H9 (cell line): ENCODE measurements at regions not wholly inside any gene's neighbourhood (a gene's known extent, or its start where the extent isn't known, plus 50 kb on each side); places are given as distances from the start of the nearest gene placed in this dataset.

Source experiments
- DNase-seq: peaks from one replicate; pipeline ENCODE4 v3.0.0-alpha.2; 2017
- H2AFZ ChIP-seq: one replicate; pipeline ENCODE4 v1.6.1; 2013; ENCODE audit warnings: mild to moderate bottlenecking, low read length, control low read depth, moderate library complexity
- H2AK5ac ChIP-seq: 2 replicates; pipeline ENCODE4 v1.6.1; 2013; ENCODE audit warnings: low read length, control low read depth, mixed read lengths; ENCODE audit not compliant: insufficient read length
- H2BK120ac ChIP-seq: one replicate; pipeline ENCODE4 v1.6.1; 2013; ENCODE audit warnings: low read depth, mild to moderate bottlenecking, low read length, control low read depth, inconsistent platforms; ENCODE audit not compliant: poor library complexity, severe bottlenecking
- H2BK12ac ChIP-seq: 2 replicates; pipeline ENCODE4 v1.6.1; 2013; ENCODE audit warnings: low read length, control low read depth, mixed read lengths, low read depth; ENCODE audit not compliant: insufficient read length
- H2BK15ac ChIP-seq: 2 replicates; pipeline ENCODE4 v1.6.1; 2013; ENCODE audit warnings: low read depth, low read length, control low read depth
- H2BK20ac ChIP-seq: one replicate; pipeline ENCODE4 v1.6.1; 2013; ENCODE audit warnings: low read depth, mild to moderate bottlenecking, low read length, control low read depth, inconsistent platforms; ENCODE audit not compliant: poor library complexity, severe bottlenecking
- H2BK5ac ChIP-seq: 2 replicates; pipeline ENCODE4 v1.6.1; 2013; ENCODE audit warnings: low read length, control low read depth, mixed read lengths; ENCODE audit not compliant: insufficient read length
- H3K14ac ChIP-seq: 2 replicates; pipeline ENCODE4 v1.6.1; 2013; ENCODE audit warnings: low read length, control low read depth; ENCODE audit not compliant: insufficient read depth
- H3K18ac ChIP-seq: 2 replicates; pipeline ENCODE4 v1.6.1; 2013; ENCODE audit warnings: low read depth, mild to moderate bottlenecking, mixed read lengths, low read length, control low read depth; ENCODE audit not compliant: insufficient read length
- H3K23ac ChIP-seq: 2 replicates; pipeline ENCODE4 v1.6.1; 2013; ENCODE audit warnings: low read length, control low read depth, mixed read lengths, low read depth; ENCODE audit not compliant: insufficient read length
- H3K23me2 ChIP-seq: 2 replicates; pipeline ENCODE4 v1.6.1; 2013; ENCODE audit warnings: low read depth, mild to moderate bottlenecking, mixed read lengths, low read length, control low read depth; ENCODE audit not compliant: insufficient read length, poor library complexity, severe bottlenecking
- H3K27ac ChIP-seq: 2 replicates; pipeline ENCODE4 v1.5.1; 2013; ENCODE audit warnings: low read length, control low read depth, mixed read lengths, low read depth; ENCODE audit not compliant: insufficient read length
- H3K27me3 ChIP-seq: 2 replicates; pipeline ENCODE4 v1.6.1; 2013; ENCODE audit warnings: low read length, control low read depth, inconsistent platforms; ENCODE audit not compliant: insufficient read depth
- H3K4ac ChIP-seq: 2 replicates; pipeline ENCODE4 v1.6.1; 2013; ENCODE audit warnings: low read depth, mild to moderate bottlenecking, control low read depth, inconsistent platforms, low read length, moderate library complexity
- H3K4me1 ChIP-seq: 2 replicates; pipeline ENCODE4 v1.6.1; 2013; ENCODE audit warnings: low read length, control low read depth, inconsistent platforms; ENCODE audit not compliant: insufficient read depth
- H3K4me2 ChIP-seq: 2 replicates; pipeline ENCODE4 v1.6.1; 2013; ENCODE audit warnings: low read length, control low read depth, mixed read lengths; ENCODE audit not compliant: insufficient read length, insufficient read depth
- H3K56ac ChIP-seq: 2 replicates; pipeline ENCODE4 v1.6.1; 2013; ENCODE audit warnings: low read depth, mild to moderate bottlenecking, mixed read lengths, low read length, control low read depth; ENCODE audit not compliant: insufficient read length
- H3K79me1 ChIP-seq: 2 replicates; pipeline ENCODE4 v1.6.1; 2013; ENCODE audit warnings: low read depth, mild to moderate bottlenecking, moderate library complexity, low read length, control low read depth, inconsistent platforms; ENCODE audit not compliant: insufficient read depth, poor library complexity, severe bottlenecking
- H3K79me2 ChIP-seq: 2 replicates; pipeline ENCODE4 v1.6.1; 2013; ENCODE audit warnings: low read length, control low read depth, inconsistent platforms; ENCODE audit not compliant: insufficient read depth
- H3K9ac ChIP-seq: 2 replicates; pipeline ENCODE4 v1.6.1; 2013; ENCODE audit warnings: low read length, control low read depth, mixed read lengths; ENCODE audit not compliant: insufficient read length; ENCODE audit errors: extremely low read depth
- H3K9me3 ChIP-seq: one replicate; pipeline ENCODE4 v1.6.1; 2013; ENCODE audit warnings: low read depth, low read length, inconsistent platforms; ENCODE audit not compliant: control insufficient read depth
- H3T11ph ChIP-seq: one replicate; pipeline ENCODE4 v1.6.1; 2013; ENCODE audit warnings: mild to moderate bottlenecking, low read length, control low read depth, inconsistent platforms
- H4K20me1 ChIP-seq: one replicate; pipeline ENCODE4 v1.6.1; 2013; ENCODE audit not compliant: control insufficient read depth, insufficient read length, insufficient read depth
- H4K5ac ChIP-seq: 2 replicates; pipeline ENCODE4 v1.6.1; 2013; ENCODE audit warnings: low read depth, mild to moderate bottlenecking, mixed read lengths, low read length, control low read depth; ENCODE audit not compliant: insufficient read length
- H4K8ac ChIP-seq: replicated peaks from 2 replicates; pipeline ENCODE4 v1.6.1; 2013; ENCODE audit warnings: low read length, control low read depth, mixed read lengths, low read depth; ENCODE audit not compliant: insufficient read length
- H4K91ac ChIP-seq: 2 replicates; pipeline ENCODE4 v1.6.1; 2013; ENCODE audit warnings: low read depth, mild to moderate bottlenecking, moderate library complexity, mixed read lengths, low read length, control low read depth; ENCODE audit not compliant: insufficient read length
- H3K27ac Mint-ChIP-seq, 3 experiments: 2 replicates in 2 of 3; 3 replicates in 1 of 3; pipeline ENCODE4 v1.8.0; 2020 to 2021; ENCODE audit warnings: mixed read lengths in 3 of 3, mild to moderate bottlenecking in 1 of 3, moderate library complexity in 1 of 3
- H3K27me3 Mint-ChIP-seq: 2 replicates; pipeline ENCODE4 v1.8.0; 2021; ENCODE audit warnings: low read depth, mild to moderate bottlenecking, moderate library complexity, mixed read lengths
- H3K36me3 Mint-ChIP-seq, 3 experiments: 2 replicates in 2 of 3; 3 replicates in 1 of 3; pipeline ENCODE4 v1.8.0; 2020 to 2021; ENCODE audit warnings: low read depth in 3 of 3, mixed read lengths in 3 of 3; ENCODE audit not compliant: insufficient read depth in 1 of 3
- H3K4me1 Mint-ChIP-seq, 2 experiments: 2 replicates each; pipeline ENCODE4 v1.8.0; 2020; ENCODE audit warnings: mixed read lengths in 2 of 2
- H3K4me3 Mint-ChIP-seq, 2 experiments: 2 replicates in 1 of 2; 3 replicates in 1 of 2; pipeline ENCODE4 v1.8.0; 2020 to 2021; ENCODE audit warnings: mild to moderate bottlenecking in 2 of 2, mixed read lengths in 2 of 2, moderate library complexity in 1 of 2
- H3K9me3 Mint-ChIP-seq, 2 experiments: 2 replicates in 1 of 2; 3 replicates in 1 of 2; pipeline ENCODE4 v1.8.0; 2020; ENCODE audit warnings: mild to moderate bottlenecking in 2 of 2, mixed read lengths in 2 of 2, moderate library complexity in 1 of 2
- WGBS: extraction: QIAGEN DNeasy Blood & Tissue Kit; methylation state at CpG from one replicate; pipeline ENCODE4 v1.1.7; 2013; ENCODE audit warnings: missing lambda C conversion rate, low lambda C conversion rate, mixed read lengths; ENCODE audit not compliant: insufficient read length; ENCODE audit errors: extremely low coverage; 5-methylcytosine and 5-hydroxymethylcytosine counted together
- TF ChIP-seq, protein P1 (sequence below): fragments of 200-600 bp; sonication (generic); conservative IDR thresholded peaks from 3 replicates; pipeline ENCODE4 v1.8.0; 2021; ENCODE audit warnings: antibody characterized with exemption, mild to moderate bottlenecking

DNA sequence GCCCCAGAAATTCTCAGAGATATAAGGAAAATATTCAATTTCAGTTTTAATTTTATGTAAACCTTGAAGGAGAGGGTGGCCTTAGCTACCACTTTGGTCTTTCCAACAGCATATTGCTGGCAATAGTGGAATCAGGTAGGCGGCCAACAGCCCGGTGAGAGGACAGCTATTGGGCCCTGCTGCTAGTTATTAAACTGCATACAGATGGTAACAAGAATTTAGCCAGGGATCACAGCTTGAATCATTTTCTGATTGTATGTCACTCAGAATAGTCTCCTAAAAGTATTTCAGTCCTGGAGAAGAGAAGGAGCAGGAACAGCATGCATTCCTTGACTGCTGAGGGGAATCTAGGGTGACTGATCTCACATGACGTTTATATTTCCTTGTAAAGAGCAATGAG is 261.4 kb upstream of the SMIM30 start:
- Histone ChIP-seq H3K9ac (no peak overlapping the region), H3K4me1 (no peaks in the 10 kb centered on the region), H3K4ac (no peak overlapping the region), H2BK12ac (no peak overlapping the region), H2BK5ac (no peak overlapping the region), H3K79me1 (no peaks in the 10 kb centered on the region), H3K14ac (no peak overlapping the region), H3K4me2 (no peak overlapping the region), H2BK15ac (no peak overlapping the region), H2BK20ac (no peak overlapping the region), H4K20me1 (no peaks in the 10 kb centered on the region), H3K27me3 (no peaks in the 10 kb centered on the region), H2BK120ac (no peak overlapping the region), H3K23me2 (no peaks in the 10 kb centered on the region), H4K8ac (no peak overlapping the region), H3K79me2 (no peaks in the 10 kb centered on the region), H3K9me3 (no peaks in the 10 kb centered on the region), H2AFZ (no peak overlapping the region), H2AK5ac (no peak overlapping the region), H3K56ac (no peak overlapping the region), H4K91ac (no peak overlapping the region), H3T11ph (no peak overlapping the region), H3K23ac (no peak overlapping the region), H4K5ac (no peak overlapping the region), H3K27ac (no peak overlapping the region), H3K18ac (no peak overlapping the region)
- no peak for DNase-seq
- TF ChIP-seq, protein P1, sequence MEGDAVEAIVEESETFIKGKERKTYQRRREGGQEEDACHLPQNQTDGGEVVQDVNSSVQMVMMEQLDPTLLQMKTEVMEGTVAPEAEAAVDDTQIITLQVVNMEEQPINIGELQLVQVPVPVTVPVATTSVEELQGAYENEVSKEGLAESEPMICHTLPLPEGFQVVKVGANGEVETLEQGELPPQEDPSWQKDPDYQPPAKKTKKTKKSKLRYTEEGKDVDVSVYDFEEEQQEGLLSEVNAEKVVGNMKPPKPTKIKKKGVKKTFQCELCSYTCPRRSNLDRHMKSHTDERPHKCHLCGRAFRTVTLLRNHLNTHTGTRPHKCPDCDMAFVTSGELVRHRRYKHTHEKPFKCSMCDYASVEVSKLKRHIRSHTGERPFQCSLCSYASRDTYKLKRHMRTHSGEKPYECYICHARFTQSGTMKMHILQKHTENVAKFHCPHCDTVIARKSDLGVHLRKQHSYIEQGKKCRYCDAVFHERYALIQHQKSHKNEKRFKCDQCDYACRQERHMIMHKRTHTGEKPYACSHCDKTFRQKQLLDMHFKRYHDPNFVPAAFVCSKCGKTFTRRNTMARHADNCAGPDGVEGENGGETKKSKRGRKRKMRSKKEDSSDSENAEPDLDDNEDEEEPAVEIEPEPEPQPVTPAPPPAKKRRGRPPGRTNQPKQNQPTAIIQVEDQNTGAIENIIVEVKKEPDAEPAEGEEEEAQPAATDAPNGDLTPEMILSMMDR, result no peak
- H3K27me3 Mint-ChIP-seq, result peaks cover 47% of the 10 kb centered on the region
- H3K4me3 Mint-ChIP-seq, result no peak overlapping the region
- H3K9me3 Mint-ChIP-seq, result no peaks in the 10 kb centered on the region; a peak in 1 of 5 replicates
- H3K27ac Mint-ChIP-seq, result no peak overlapping the region
- no CpG with 5 or more reads among the region's 3 CpGs for WGBS
- H3K4me1 Mint-ChIP-seq, result no peaks in the 10 kb centered on the region
- no peaks in the 10 kb centered on the region for H3K36me3 Mint-ChIP-seq
